Astrocyte (in vitro differentiated cells and primary cell): ENCODE measurements at regions not wholly inside any gene's neighbourhood (a gene's known extent, or its start where the extent isn't known, plus 50 kb on each side); places are given as distances from the start of the nearest gene placed in this dataset.

Source experiments
- DNase-seq: peaks from one replicate; pipeline ENCODE4 v3.0.0-alpha.2; 2010; ENCODE audit warnings: low read depth
- FAIRE-seq: peaks from 2 replicates; lab custom pipeline; 2011; peaks lifted over from hg19 to GRCh38; lab: Jason Lieb, UNC
- H2AFZ ChIP-seq: 2 replicates; pipeline ENCODE4 v1.6.0; 2012; ENCODE audit warnings: low read depth, low read length, inconsistent platforms
- H3K27ac ChIP-seq: 2 replicates; pipeline ENCODE4 v1.5.1; 2011; ENCODE audit warnings: low read depth, low read length, inconsistent platforms
- H3K27me3 ChIP-seq: 2 replicates; pipeline ENCODE4 v1.6.0; 2011; ENCODE audit warnings: low read length, inconsistent platforms; ENCODE audit not compliant: insufficient read depth
- H3K36me3 ChIP-seq: 2 replicates; pipeline ENCODE4 v1.5.1; 2011; ENCODE audit warnings: low read length, inconsistent platforms; ENCODE audit not compliant: insufficient read depth
- H3K4me1 ChIP-seq: 2 replicates; pipeline ENCODE4 v1.5.1; 2011; ENCODE audit warnings: low read length, inconsistent platforms; ENCODE audit not compliant: insufficient read depth
- H3K4me2 ChIP-seq: 2 replicates; pipeline ENCODE4 v1.6.0; 2012; ENCODE audit warnings: low read length, inconsistent platforms
- H3K4me3 ChIP-seq: 2 replicates; pipeline ENCODE4 v1.5.1; 2011; ENCODE audit warnings: low read depth, mild to moderate bottlenecking, low read length, inconsistent platforms; ENCODE audit not compliant: insufficient read depth
- H3K79me2 ChIP-seq: 2 replicates; pipeline ENCODE4 v1.6.0; 2012; ENCODE audit warnings: mild to moderate bottlenecking, low read length, inconsistent platforms; ENCODE audit not compliant: insufficient read depth
- H3K9ac ChIP-seq: 2 replicates; pipeline ENCODE4 v1.6.0; 2012; ENCODE audit warnings: mild to moderate bottlenecking, low read length, inconsistent platforms
- H3K9me3 ChIP-seq: 2 replicates; pipeline ENCODE4 v1.5.1; 2012; ENCODE audit warnings: low read depth, mild to moderate bottlenecking, low read length, inconsistent platforms; ENCODE audit not compliant: insufficient read depth
- H4K20me1 ChIP-seq: 2 replicates; pipeline ENCODE4 v1.6.0; 2012; ENCODE audit warnings: low read length, inconsistent platforms; ENCODE audit not compliant: insufficient read depth
- H3K27ac Mint-ChIP-seq: one replicate; pipeline ENCODE4 v1.8.0; 2021; ENCODE audit warnings: mild to moderate bottlenecking, mixed read lengths; ENCODE audit not compliant: unreplicated experiment
- H3K27me3 Mint-ChIP-seq: one replicate; pipeline ENCODE4 v1.8.0; 2021; ENCODE audit warnings: low read depth, mixed read lengths; ENCODE audit not compliant: unreplicated experiment
- H3K36me3 Mint-ChIP-seq: one replicate; pipeline ENCODE4 v1.8.0; 2021; ENCODE audit warnings: low read depth, mixed read lengths; ENCODE audit not compliant: unreplicated experiment
- H3K4me1 Mint-ChIP-seq: one replicate; pipeline ENCODE4 v1.8.0; 2021; ENCODE audit warnings: low read depth, mixed read lengths; ENCODE audit not compliant: unreplicated experiment
- H3K4me3 Mint-ChIP-seq: one replicate; pipeline ENCODE4 v1.8.0; 2021; ENCODE audit warnings: mild to moderate bottlenecking, moderate library complexity, mixed read lengths; ENCODE audit not compliant: unreplicated experiment
- H3K9me3 Mint-ChIP-seq: one replicate; pipeline ENCODE4 v1.8.0; 2021; ENCODE audit warnings: mild to moderate bottlenecking, mixed read lengths; ENCODE audit not compliant: unreplicated experiment
- CTCF ChIP-seq: IDR thresholded peaks from 2 replicates; pipeline ENCODE4 v1.5.1; 2011; ENCODE audit warnings: low read depth, mild to moderate bottlenecking, inconsistent platforms, low read length, moderate library complexity; ENCODE audit not compliant: insufficient read depth
- EZH2 ChIP-seq: IDR thresholded peaks from 2 replicates; pipeline ENCODE4 v1.6.1; 2012; ENCODE audit warnings: mild to moderate bottlenecking, low read length, inconsistent platforms; ENCODE audit not compliant: insufficient read depth

GRCh38 chr6:15839969-15840541, 177.2 kb upstream of the DTNBP1 start:
- H3K4me1 Mint-ChIP-seq, result peaks cover 7% of the 10 kb centered on the region
- Histone ChIP-seq H3K4me2 (no peak overlapping the region), H3K27ac (no peak overlapping the region), H3K4me3 (no peak overlapping the region), H2AFZ (no peak overlapping the region), H3K9me3 (no peaks in the 10 kb centered on the region), H3K9ac (no peak overlapping the region), H3K4me1 (no peaks in the 10 kb centered on the region), H4K20me1 (no peaks in the 10 kb centered on the region), H3K79me2 (no peaks in the 10 kb centered on the region), H3K27me3 (peaks cover 10% of the 10 kb centered on the region), H3K36me3 (no peaks in the 10 kb centered on the region)
- H3K27ac Mint-ChIP-seq, result no peak overlapping the region
- no peaks in the 10 kb centered on the region for H3K9me3 Mint-ChIP-seq
- DNase-seq (no peak), FAIRE-seq (no peak)
- H3K4me3 Mint-ChIP-seq, result no peak overlapping the region
- TF ChIP-seq CTCF, result no peak
- TF ChIP-seq EZH2, result no peak
- no peaks in the 10 kb centered on the region for H3K36me3 Mint-ChIP-seq
- H3K27me3 Mint-ChIP-seq, result peaks cover 5% of the 10 kb centered on the region

GRCh38 chr6:15837205-15837604, 174.4 kb upstream of the DTNBP1 start:
- Mint-ChIP-seq H3K27me3 (peaks cover 5% of the 10 kb centered on the region), H3K4me3 (no peak overlapping the region), H3K4me1 (peaks cover under 1% of the 10 kb centered on the region), H3K27ac (no peak overlapping the region), H3K36me3 (no peaks in the 10 kb centered on the region), H3K9me3 (no peaks in the 10 kb centered on the region)
- Histone ChIP-seq H3K9me3 (no peaks in the 10 kb centered on the region), H2AFZ (no peak overlapping the region), H3K79me2 (no peaks in the 10 kb centered on the region), H3K36me3 (no peaks in the 10 kb centered on the region), H3K4me3 (no peak overlapping the region), H3K4me2 (no peak overlapping the region), H3K27ac (no peak overlapping the region), H4K20me1 (no peaks in the 10 kb centered on the region), H3K9ac (no peak overlapping the region), H3K27me3 (peaks cover 10% of the 10 kb centered on the region), H3K4me1 (no peaks in the 10 kb centered on the region)
- no peak for FAIRE-seq
- TF ChIP-seq EZH2 (no peak), CTCF (no peak)
- DNase-seq, result no peak

GRCh38 chr6:15832841-15833240, 170.0 kb upstream of the DTNBP1 start:
- DNase-seq (no peak), FAIRE-seq (no peak)
- Histone ChIP-seq H3K4me1 (no peaks in the 10 kb centered on the region), H3K27ac (no peak overlapping the region), H3K27me3 (peaks cover 13% of the 10 kb centered on the region), H3K79me2 (no peaks in the 10 kb centered on the region), H3K4me2 (no peak overlapping the region), H3K4me3 (no peak overlapping the region), H3K9me3 (no peaks in the 10 kb centered on the region), H3K36me3 (no peaks in the 10 kb centered on the region), H3K9ac (no peak overlapping the region), H4K20me1 (no peaks in the 10 kb centered on the region), H2AFZ (no peak overlapping the region)
- no peak overlapping the region for H3K4me3 Mint-ChIP-seq
- H3K9me3 Mint-ChIP-seq, result no peaks in the 10 kb centered on the region
- H3K4me1 Mint-ChIP-seq, result no peaks in the 10 kb centered on the region
- peaks cover 16% of the 10 kb centered on the region for H3K27me3 Mint-ChIP-seq
- no peak overlapping the region for H3K27ac Mint-ChIP-seq
- no peaks in the 10 kb centered on the region for H3K36me3 Mint-ChIP-seq
- TF ChIP-seq EZH2, result no peak
